Nephron (organoid): ENCODE measurements at regions not wholly inside any gene's neighbourhood (a gene's known extent, or its start where the extent isn't known, plus 50 kb on each side); places are given as distances from the start of the nearest gene placed in this dataset.

Experiments used
- H3K27ac Mint-ChIP-seq, 3 experiments: 2 replicates each; pipeline ENCODE4 v1.8.0; 2020; ENCODE audit warnings: mixed read lengths in 3 of 3, mild to moderate bottlenecking in 2 of 3, moderate library complexity in 1 of 3
- H3K27me3 Mint-ChIP-seq: 2 replicates; pipeline ENCODE4 v1.8.0; 2021; ENCODE audit warnings: low read depth, mild to moderate bottlenecking, moderate library complexity, mixed read lengths
- H3K36me3 Mint-ChIP-seq: 2 replicates; pipeline ENCODE4 v1.8.0; 2020; ENCODE audit warnings: low read depth, mixed read lengths
- H3K4me1 Mint-ChIP-seq: 2 replicates; pipeline ENCODE4 v1.8.0; 2020; ENCODE audit warnings: mixed read lengths
- H3K4me3 Mint-ChIP-seq, 3 experiments: 2 replicates each; pipeline ENCODE4 v1.8.0; 2020; ENCODE audit warnings: mild to moderate bottlenecking in 3 of 3, mixed read lengths in 3 of 3, moderate library complexity in 2 of 3
- H3K9me3 Mint-ChIP-seq: 2 replicates; pipeline ENCODE4 v1.8.0; 2020; ENCODE audit warnings: mixed read lengths
- CTCF ChIP-seq, 3 experiments: fragments of 200-600 bp; sonication (generic); IDR thresholded peaks; one replicate each; pipeline ENCODE4 v1.5.0; 2021; ENCODE audit warnings: antibody characterized with exemption in 3 of 3; ENCODE audit not compliant: unreplicated experiment in 3 of 3

GRCh38 chr10:83908506-83908905 lies 230.8 kb upstream of the GHITM start:
- Mint-ChIP-seq H3K27me3 (peaks cover 7% of the 10 kb centered on the region), H3K4me1 (no peaks in the 10 kb centered on the region), H3K36me3 (no peaks in the 10 kb centered on the region), H3K9me3 (peaks cover 5% of the 10 kb centered on the region), H3K27ac (no peak overlapping the region), H3K4me3 (no peak overlapping the region)
- no peak for TF ChIP-seq CTCF (IDR thresholded peaks at IDR 0.05; ENCODE audit: unreplicated experiment in 3 of 3)

GRCh38 chr10:83909001-83909400 lies 230.3 kb upstream of the GHITM start:
- Mint-ChIP-seq H3K36me3 (no peaks in the 10 kb centered on the region), H3K4me1 (no peaks in the 10 kb centered on the region), H3K27me3 (peaks cover 7% of the 10 kb centered on the region), H3K9me3 (peaks cover 2% of the 10 kb centered on the region), H3K27ac (no peak overlapping the region), H3K4me3 (no peak overlapping the region)
- no peak for TF ChIP-seq CTCF (IDR thresholded peaks at IDR 0.05; ENCODE audit: unreplicated experiment in 3 of 3)

GRCh38 chr10:83915801-83916200 lies 223.5 kb upstream of the GHITM start:
- Mint-ChIP-seq H3K27ac (no peak overlapping the region), H3K9me3 (no peaks in the 10 kb centered on the region), H3K4me3 (no peak overlapping the region), H3K36me3 (no peaks in the 10 kb centered on the region), H3K27me3 (peaks cover 11% of the 10 kb centered on the region), H3K4me1 (peaks cover 12% of the 10 kb centered on the region)
- TF ChIP-seq CTCF (IDR thresholded peaks at IDR 0.05; ENCODE audit: unreplicated experiment in 3 of 3), result no peak

GRCh38 chr10:83917537-83918506 lies 221.5 kb upstream of the GHITM start:
- Mint-ChIP-seq H3K27ac (peak overlapping the region; percentile 55 to 61 (median 55)), H3K4me3 (peak overlapping the region in 2 of 3 experiments; percentile 9 to 48), H3K4me1 (peaks cover 12% of the 10 kb centered on the region), H3K9me3 (no peaks in the 10 kb centered on the region), H3K36me3 (no peaks in the 10 kb centered on the region), H3K27me3 (peaks cover 16% of the 10 kb centered on the region)
- TF ChIP-seq CTCF (IDR thresholded peaks at IDR 0.05; ENCODE audit: unreplicated experiment in 3 of 3), result peak; percentile 49 to 53 (median 50)

GRCh38 chr10:83919187-83919586 lies 220.1 kb upstream of the GHITM start:
- H3K4me3 Mint-ChIP-seq, result no peak overlapping the region
- TF ChIP-seq CTCF (IDR thresholded peaks at IDR 0.05; ENCODE audit: unreplicated experiment in 3 of 3), result no peak
- peaks cover 16% of the 10 kb centered on the region for H3K27me3 Mint-ChIP-seq
- H3K4me1 Mint-ChIP-seq, result peaks cover 12% of the 10 kb centered on the region
- H3K36me3 Mint-ChIP-seq, result no peaks in the 10 kb centered on the region
- H3K9me3 Mint-ChIP-seq, result no peaks in the 10 kb centered on the region
- H3K27ac Mint-ChIP-seq, result no peak overlapping the region
